Epithelial cell of prostate (primary cell): ENCODE measurements at regions not wholly inside any gene's neighbourhood (a gene's known extent, or its start where the extent isn't known, plus 50 kb on each side); places are given as distances from the start of the nearest gene placed in this dataset.
A peak's percentile ranks its signal among the peaks of the same experiment; 100 is the strongest.

ENCODE experiments used
- DNase-seq: peaks from one replicate; pipeline ENCODE4 v3.0.0-alpha.2; 2011; ENCODE audit warnings: low read depth, low spot score
- H3K27ac ChIP-seq: fragments of 450-650 bp; 2 replicates; pipeline ENCODE4 v1.5.1; 2017; ENCODE audit warnings: mild to moderate bottlenecking

GRCh38 chr4:144300616-144301015 is 160.1 kb upstream of the GYPA start:
- peak overlapping the region; percentile 35 for H3K27ac ChIP-seq
- DNase-seq = peak; percentile 6

GRCh38 chr4:144302704-144303536 is 162.4 kb upstream of the GYPA start:
- peak; percentile 48 for DNase-seq

DNA sequence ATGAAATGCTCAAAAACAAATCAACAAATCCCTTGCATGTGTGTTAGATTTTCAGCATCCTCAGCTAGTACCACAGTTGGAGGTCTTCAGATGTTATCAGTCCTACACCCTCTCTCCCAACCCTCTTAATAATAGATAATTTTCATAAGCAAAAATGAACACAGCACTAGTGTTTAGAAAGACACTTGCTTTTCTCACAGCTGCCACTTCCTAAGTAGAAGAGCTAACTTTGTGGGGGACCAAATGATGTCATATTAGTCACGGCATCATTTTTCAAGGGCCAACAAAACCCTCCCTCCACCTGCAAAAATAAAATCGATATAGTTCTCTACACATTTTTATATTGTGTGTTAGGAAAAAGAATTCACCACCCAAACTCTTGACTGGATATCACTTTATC is 163.5 kb upstream of the GYPA start:
- no peak for DNase-seq
- no peak overlapping the region for H3K27ac ChIP-seq

More at GRCh38 chr4:144302704-144303536, 162.4 kb upstream of the GYPA start:
- peak overlapping the region; percentile 81 for H3K27ac ChIP-seq

DNA sequence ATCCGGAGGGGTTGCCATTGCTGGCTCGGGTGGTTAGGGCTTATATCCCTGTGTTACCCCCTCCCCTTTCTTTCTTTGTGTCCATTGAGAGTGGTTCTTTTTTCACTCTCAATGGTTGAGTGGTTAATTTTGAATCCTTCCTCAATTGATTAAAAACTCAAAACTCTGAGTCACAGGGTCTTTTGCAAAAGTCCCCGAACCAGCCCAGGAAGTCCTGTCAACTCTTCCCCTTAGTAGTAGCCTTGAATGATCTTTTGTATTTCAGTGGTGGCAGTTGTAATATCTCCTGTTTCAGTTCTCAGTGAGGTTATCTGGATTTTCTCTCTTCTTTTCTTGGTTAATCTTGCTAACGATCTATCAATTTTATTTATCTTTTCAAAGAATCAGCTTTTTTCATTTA is 170.0 kb upstream of the GYPA start:
- DNase-seq = no peak
- no peak overlapping the region for H3K27ac ChIP-seq

- no peak overlapping the region for H3K27ac ChIP-seq
Observed at GRCh38 chr4:144313370-144313769, 172.9 kb upstream of the GYPA start.

DNA sequence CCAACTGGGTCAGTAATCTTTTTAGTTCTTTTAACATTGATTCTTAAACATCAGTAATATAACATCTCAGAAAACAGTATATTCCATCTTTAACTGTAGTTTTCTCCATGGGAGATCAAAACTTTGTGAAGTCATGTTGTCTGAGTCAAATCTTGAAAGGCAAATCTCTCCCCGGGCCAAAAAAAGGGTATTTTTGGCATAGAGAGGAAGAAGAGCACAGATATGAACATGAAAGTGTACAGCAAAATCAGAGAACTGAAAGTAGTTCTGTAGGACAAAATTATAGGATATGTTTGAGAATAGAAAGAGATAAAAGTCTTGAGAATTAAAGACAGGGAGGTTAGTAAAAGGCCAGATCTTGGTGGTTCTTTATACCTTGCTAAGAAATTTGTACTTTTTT is 176.4 kb upstream of the GYPA start:
- DNase-seq = no peak
- no peak overlapping the region for H3K27ac ChIP-seq

More at GRCh38 chr4:144313370-144313769, 172.9 kb upstream of the GYPA start:
- DNase-seq = peak; percentile 48

DNA sequence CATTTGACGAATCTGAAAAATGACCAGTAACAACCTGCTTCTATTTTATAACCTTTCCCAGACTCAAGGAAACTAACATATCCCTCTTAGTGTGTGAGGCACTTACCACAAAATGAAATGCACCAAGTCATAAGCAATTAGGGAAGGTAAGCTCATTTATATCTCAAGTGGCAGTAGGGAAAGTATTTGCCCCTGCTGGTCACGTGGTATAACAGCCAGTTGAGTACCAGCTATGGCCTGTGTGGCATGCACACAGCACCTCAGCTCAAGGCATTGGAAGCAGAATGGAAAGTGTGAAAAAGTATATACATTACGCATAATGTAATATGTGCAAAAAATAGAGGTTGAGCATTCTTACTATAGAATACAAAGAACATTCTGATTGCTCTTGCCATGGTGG is 178.3 kb upstream of the GYPA start:
- DNase-seq = no peak
- H3K27ac ChIP-seq = no peak overlapping the region

DNA sequence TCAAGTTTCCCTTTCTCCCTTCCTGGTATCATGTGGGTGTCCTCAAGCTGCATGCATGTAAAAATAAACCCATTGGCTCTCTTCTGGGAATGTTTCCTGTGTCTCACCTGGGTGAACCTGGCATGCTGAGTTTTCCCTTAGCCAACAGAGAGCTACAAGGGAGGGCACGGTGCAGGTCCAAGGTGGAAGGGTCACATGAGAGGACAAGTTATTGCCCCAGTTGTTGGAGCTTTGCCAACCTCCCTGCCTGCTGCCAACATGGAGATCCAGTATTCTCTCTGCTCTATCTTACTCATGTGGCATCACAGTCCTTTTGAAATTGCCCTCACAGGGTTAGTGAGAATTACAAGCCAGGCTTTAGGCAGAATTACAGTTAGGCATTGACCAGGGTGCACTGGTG is 196.1 kb upstream of the GYPA start:
- DNase-seq = no peak
- no peak overlapping the region for H3K27ac ChIP-seq

- no peak for DNase-seq
Observed at GRCh38 chr4:144338148-144338547, 197.6 kb upstream of the GYPA start.

DNA sequence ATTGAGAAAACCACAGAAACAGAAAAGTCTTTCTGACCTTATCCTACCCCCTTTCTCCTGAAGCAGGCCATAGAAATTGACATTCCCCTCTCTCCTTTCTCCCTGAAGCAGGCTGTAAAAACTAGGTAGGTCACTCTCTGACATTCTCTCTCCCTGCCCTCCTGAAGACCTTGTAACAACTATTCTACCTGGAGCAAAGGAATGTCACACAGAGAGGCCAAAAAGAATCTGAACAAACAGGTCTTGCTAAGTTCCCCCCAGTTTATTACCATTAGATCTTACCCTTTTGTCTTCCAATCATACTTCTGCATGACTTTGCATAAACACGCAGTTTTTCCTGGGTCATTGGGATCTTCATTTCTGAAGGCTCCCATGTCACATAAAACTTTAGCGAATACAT is 198.3 kb upstream of the GYPA start:
- no peak for DNase-seq
- no peak overlapping the region for H3K27ac ChIP-seq

More at GRCh38 chr4:144338148-144338547, 197.6 kb upstream of the GYPA start:
- H3K27ac ChIP-seq = no peak overlapping the region

- H3K27ac ChIP-seq = no peak overlapping the region
- DNase-seq = no peak
Observed at GRCh38 chr4:144340931-144341330, 200.4 kb upstream of the GYPA start.

GRCh38 chr4:144342949-144343760 is 202.6 kb upstream of the GYPA start:
- no peak overlapping the region for H3K27ac ChIP-seq
- no peak for DNase-seq

GRCh38 chr4:144347121-144347520 is 206.6 kb upstream of the GYPA start:
- H3K27ac ChIP-seq = no peak overlapping the region
- DNase-seq = no peak

DNA sequence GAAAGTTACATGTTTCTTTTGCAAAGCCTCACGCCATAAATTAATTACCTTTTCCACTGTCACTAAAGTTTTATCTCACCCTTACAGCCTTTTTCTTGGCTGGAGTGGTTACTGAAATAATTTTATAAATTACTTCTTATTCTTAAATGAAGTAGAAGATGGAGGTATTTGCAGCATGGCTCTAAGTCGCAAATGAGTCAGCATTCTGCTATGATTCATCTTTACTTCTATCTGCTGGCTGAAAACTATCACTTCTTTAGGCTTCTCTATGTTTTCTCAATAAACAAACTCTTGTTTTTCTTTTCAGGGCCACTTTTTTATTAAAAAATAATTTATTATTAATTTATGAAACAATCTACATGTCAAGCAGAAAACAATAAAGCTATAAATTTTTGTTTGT is 210.2 kb upstream of the GYPA start:
- DNase-seq = no peak
- H3K27ac ChIP-seq = no peak overlapping the region

DNA sequence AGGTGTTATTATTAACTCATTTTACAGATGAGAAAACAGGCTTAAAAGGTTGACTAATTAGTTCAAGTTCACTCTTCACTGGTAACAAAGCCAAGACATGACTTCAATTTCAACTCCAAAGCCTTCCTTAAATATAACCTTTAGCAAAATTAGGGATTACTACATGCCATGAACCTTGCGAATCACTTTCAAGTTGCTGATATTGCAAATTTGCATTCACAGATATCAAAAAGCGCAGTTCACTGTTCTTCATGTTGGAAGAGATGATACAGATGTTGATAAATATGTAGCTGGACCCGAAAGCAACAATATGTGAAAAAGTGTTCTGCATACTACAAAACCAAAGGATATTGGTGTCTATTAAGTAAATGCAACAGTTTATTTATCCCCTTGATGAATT is 210.8 kb upstream of the GYPA start:
- no peak for DNase-seq
- no peak overlapping the region for H3K27ac ChIP-seq

DNA sequence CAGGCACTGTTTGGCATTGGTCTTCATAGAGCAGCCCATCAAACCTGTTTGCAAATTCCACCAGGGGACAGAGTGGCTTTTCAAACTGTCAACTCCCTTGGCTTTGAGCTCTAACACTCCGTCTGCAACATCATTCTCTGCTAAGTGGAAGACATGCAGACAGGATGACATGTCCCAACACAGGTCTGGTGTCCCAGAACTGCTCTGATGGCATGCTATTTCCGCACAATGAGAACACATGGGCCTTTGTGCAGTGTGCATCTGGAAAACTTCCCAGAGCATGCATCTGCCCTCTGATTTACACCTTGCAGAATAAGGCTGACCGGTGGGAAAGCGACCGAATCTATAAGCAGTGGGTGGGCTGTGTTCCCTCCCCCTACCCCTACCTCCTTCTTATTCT is 212.8 kb upstream of the GYPA start:
- DNase-seq = no peak
- no peak overlapping the region for H3K27ac ChIP-seq

GRCh38 chr4:144355811-144356757 is 215.6 kb upstream of the GYPA start:
- no peak overlapping the region for H3K27ac ChIP-seq
- DNase-seq = peak; percentile 52

DNA sequence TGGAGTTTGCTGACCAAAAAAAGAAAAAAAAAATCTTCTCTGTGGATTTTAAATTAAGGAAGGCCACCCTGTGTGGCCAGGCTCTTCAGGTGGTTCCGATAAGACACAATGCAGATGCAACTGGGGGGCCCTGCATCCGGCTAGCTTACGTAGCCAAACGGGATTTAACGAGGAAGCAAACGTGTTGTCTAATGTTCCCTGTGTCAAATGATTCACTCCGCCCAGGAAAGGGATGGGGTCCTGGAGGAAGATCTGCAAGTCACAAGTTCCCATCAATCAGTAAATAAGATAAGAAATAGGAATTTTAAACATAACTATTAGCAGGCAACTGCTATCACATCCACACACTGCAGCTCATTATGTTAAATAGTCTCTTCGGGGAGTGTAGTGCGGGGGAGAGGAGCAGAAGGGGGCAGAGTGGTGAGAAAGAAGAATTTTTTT is 216.4 kb upstream of the GYPA start:
- H3K27ac ChIP-seq = no peak overlapping the region

GRCh38 chr4:144357975-144358374 is 217.5 kb upstream of the GYPA start:
- H3K27ac ChIP-seq = no peak overlapping the region
- no peak for DNase-seq

More for the DNA sequence above, 216.4 kb upstream of the GYPA start:
- DNase-seq = no peak

GRCh38 chr4:144360146-144360793 is 219.8 kb upstream of the GYPA start:
- no peak overlapping the region for H3K27ac ChIP-seq
- no peak for DNase-seq
